ENCODE measurements at regions not wholly inside any gene's neighbourhood (a gene's known extent, or its start where the extent isn't known, plus 50 kb on each side); places are given as distances from the start of the nearest gene placed in this dataset.
"Not testable (repeated sequence)": the region's sequence is repeated elsewhere in the genome, so short reads cannot be mapped to it uniquely, and the experiment has no call there.

- H3K4me1 ChIP-seq (ENCODE audit: control insufficient read depth, insufficient read depth, low read length), result no peaks in the 10 kb centered on the region
- no peak overlapping the region for H3K4me3 ChIP-seq (ENCODE audit: low read length)
- WGBS, result 63% methylated on average over 1 of the region's 1 CpG
- no peak for ATAC-seq
- H3K27ac ChIP-seq (ENCODE audit: low read length), result no peak overlapping the region
- no peaks in the 10 kb centered on the region for H3K9me3 ChIP-seq (ENCODE audit: control insufficient read depth, low read length)
- no peaks in the 10 kb centered on the region for H3K27me3 ChIP-seq (ENCODE audit: control insufficient read depth, insufficient read depth)
- intact Hi-C loops (cut with DNase I), result no loop called here
- no peak for DNase-seq
These were observed 72.7 kb upstream of the NALF2 start for GRCh38 chrX:69431420-69431819.

GRCh38 chrX:69430785-69431184 lies 73.3 kb upstream of the NALF2 start:
- Histone ChIP-seq H3K9me3 (ENCODE audit: control insufficient read depth, low read length) (no peaks in the 10 kb centered on the region), H3K4me3 (ENCODE audit: low read length) (no peak overlapping the region), H3K27ac (ENCODE audit: low read length) (no peak overlapping the region), H3K4me1 (ENCODE audit: control insufficient read depth, insufficient read depth, low read length) (no peaks in the 10 kb centered on the region), H3K27me3 (ENCODE audit: control insufficient read depth, insufficient read depth) (no peaks in the 10 kb centered on the region)
- intact Hi-C loops (cut with DNase I), result no loop called here
- DNase-seq (no peak), ATAC-seq (peak; percentile 67 to 69)
- WGBS, result 37% methylated on average over 2 of the region's 2 CpGs

- DNase-seq (peak in 2 of 3 donors; percentile 37 to 40), ATAC-seq (peak in 1 of 2 donors; percentile 48)
- Histone ChIP-seq H3K27ac (ENCODE audit: low read length) (no peak overlapping the region), H3K9me3 (ENCODE audit: control insufficient read depth, low read length) (no peaks in the 10 kb centered on the region), H3K4me3 (ENCODE audit: low read length) (no peak overlapping the region), H3K27me3 (ENCODE audit: control insufficient read depth, insufficient read depth) (no peaks in the 10 kb centered on the region), H3K4me1 (ENCODE audit: control insufficient read depth, insufficient read depth, low read length) (no peaks in the 10 kb centered on the region)
- intact Hi-C loops (cut with DNase I), result loop anchor here in 1 of 4 donors (10.0 kb wide), 1 partner anchor 185 kb away; the partner anchor contains the start of gene EDA
- WGBS, result 33% methylated on average over 6 of the region's 6 CpGs
These were observed 74.6 kb upstream of the NALF2 start for GRCh38 chrX:69429339-69430015.

- intact Hi-C loops (cut with DNase I), result loop anchor here in 1 of 4 donors (10.0 kb wide), 1 partner anchor 187 kb away; the partner anchor contains the start of gene EDA
- no peak overlapping the region for H3K4me3 ChIP-seq (ENCODE audit: low read length)
- no peak for ATAC-seq
- no peaks in the 10 kb centered on the region for H3K9me3 ChIP-seq (ENCODE audit: control insufficient read depth, low read length)
- H3K4me1 ChIP-seq (ENCODE audit: control insufficient read depth, insufficient read depth, low read length), result no peaks in the 10 kb centered on the region
- H3K27ac ChIP-seq (ENCODE audit: low read length), result no peak overlapping the region
- no peak for DNase-seq
- no peaks in the 10 kb centered on the region for H3K27me3 ChIP-seq (ENCODE audit: control insufficient read depth, insufficient read depth)
- 27% methylated on average over 2 of the region's 2 CpGs for WGBS
These were observed 75.9 kb upstream of the NALF2 start for GRCh38 chrX:69428216-69428615.

- WGBS, result 35% methylated on average over 2 of the region's 2 CpGs
- H3K27ac ChIP-seq (ENCODE audit: low read length), result no peak overlapping the region
- no peak overlapping the region for H3K4me3 ChIP-seq (ENCODE audit: low read length)
- no peaks in the 10 kb centered on the region for H3K27me3 ChIP-seq (ENCODE audit: control insufficient read depth, insufficient read depth)
- intact Hi-C loops (cut with DNase I), result loop anchor here in 1 of 4 donors (10.0 kb wide), 1 partner anchor 190 kb away; the partner anchor contains the start of gene EDA
- H3K4me1 ChIP-seq (ENCODE audit: control insufficient read depth, insufficient read depth, low read length), result no peaks in the 10 kb centered on the region
- ATAC-seq (peak; percentile 11 to 29), DNase-seq (no peak)
- no peaks in the 10 kb centered on the region for H3K9me3 ChIP-seq (ENCODE audit: control insufficient read depth, low read length)
These were observed 79.2 kb upstream of the NALF2 start for GRCh38 chrX:69424910-69425309.

- Histone ChIP-seq H3K4me3 (ENCODE audit: low read length) (no peak overlapping the region), H3K27ac (ENCODE audit: low read length) (no peak overlapping the region), H3K9me3 (ENCODE audit: control insufficient read depth, low read length) (no peaks in the 10 kb centered on the region), H3K4me1 (ENCODE audit: control insufficient read depth, insufficient read depth, low read length) (no peaks in the 10 kb centered on the region), H3K27me3 (ENCODE audit: control insufficient read depth, insufficient read depth) (no peaks in the 10 kb centered on the region)
- intact Hi-C loops (cut with DNase I), result loop anchor here in 1 of 4 donors (10.0 kb wide), 1 partner anchor 191 kb away; the partner anchor contains the start of gene EDA
- DNase-seq (no peak), ATAC-seq (no peak)
These were observed 80.0 kb upstream of the NALF2 start for GRCh38 chrX:69424161-69424560.

GRCh38 chrX:69422208-69422607 lies 81.9 kb upstream of the NALF2 start:
- intact Hi-C loops (cut with DNase I), result loop anchor here in 1 of 4 donors (10.0 kb wide), 1 partner anchor 193 kb away; the partner anchor contains the start of gene EDA
- WGBS, result 98% methylated on average over 13 of the region's 19 CpGs

GRCh38 chrX:69415698-69416097 lies 88.4 kb upstream of the NALF2 start:
- 98% methylated on average over 1 of the region's 1 CpG for WGBS
- Histone ChIP-seq H3K9me3 (ENCODE audit: control insufficient read depth, low read length) (no peaks in the 10 kb centered on the region), H3K4me1 (ENCODE audit: control insufficient read depth, insufficient read depth, low read length) (no peaks in the 10 kb centered on the region), H3K4me3 (ENCODE audit: low read length) (no peak overlapping the region), H3K27ac (ENCODE audit: low read length) (no peak overlapping the region), H3K27me3 (ENCODE audit: control insufficient read depth, insufficient read depth) (no peaks in the 10 kb centered on the region)
- ATAC-seq, result no peak
- intact Hi-C loops (cut with DNase I), result no loop called here
- DNase-seq, result no peak

More at GRCh38 chrX:69422208-69422607, 81.9 kb upstream of the NALF2 start:
- not testable (repeated sequence) for ATAC-seq; H3K4me3 ChIP-seq (ENCODE audit: low read length); H3K9me3 ChIP-seq (ENCODE audit: control insufficient read depth, low read length); H3K27ac ChIP-seq (ENCODE audit: low read length); H3K4me1 ChIP-seq (ENCODE audit: control insufficient read depth, insufficient read depth, low read length); H3K27me3 ChIP-seq (ENCODE audit: control insufficient read depth, insufficient read depth)
- DNase-seq, result peak in 1 of 3 donors; percentile 61

GRCh38 chrX:69412661-69413060 lies 91.5 kb upstream of the NALF2 start:
- intact Hi-C loops (cut with DNase I), result no loop called here
- ATAC-seq (no peak), DNase-seq (no peak)
- no peaks in the 10 kb centered on the region for H3K4me1 ChIP-seq (ENCODE audit: control insufficient read depth, insufficient read depth, low read length)
- no peaks in the 10 kb centered on the region for H3K9me3 ChIP-seq (ENCODE audit: control insufficient read depth, low read length)
- H3K4me3 ChIP-seq (ENCODE audit: low read length), result no peak overlapping the region
- no peaks in the 10 kb centered on the region for H3K27me3 ChIP-seq (ENCODE audit: control insufficient read depth, insufficient read depth)
- H3K27ac ChIP-seq (ENCODE audit: low read length), result no peak overlapping the region
- 87% methylated on average over 3 of the region's 3 CpGs for WGBS

- no peak overlapping the region for H3K4me3 ChIP-seq (ENCODE audit: low read length)
- H3K27me3 ChIP-seq (ENCODE audit: control insufficient read depth, insufficient read depth), result no peaks in the 10 kb centered on the region
- H3K27ac ChIP-seq (ENCODE audit: low read length), result no peak overlapping the region
- intact Hi-C loops (cut with DNase I), result no loop called here
- ATAC-seq, result no peak
- no peaks in the 10 kb centered on the region for H3K4me1 ChIP-seq (ENCODE audit: control insufficient read depth, insufficient read depth, low read length)
- H3K9me3 ChIP-seq (ENCODE audit: control insufficient read depth, low read length), result no peaks in the 10 kb centered on the region
- no peak for DNase-seq
These were observed 105.2 kb upstream of the NALF2 start for GRCh38 chrX:69398881-69399280.

GRCh38 chrX:69396916-69397315 lies 107.2 kb upstream of the NALF2 start:
- DNase-seq (no peak), ATAC-seq (no peak)
- no peaks in the 10 kb centered on the region for H3K9me3 ChIP-seq (ENCODE audit: control insufficient read depth, low read length)
- 64% methylated on average over 4 of the region's 4 CpGs for WGBS
- H3K27me3 ChIP-seq (ENCODE audit: control insufficient read depth, insufficient read depth), result no peaks in the 10 kb centered on the region
- H3K27ac ChIP-seq (ENCODE audit: low read length), result no peak overlapping the region
- intact Hi-C loops (cut with DNase I), result no loop called here
- H3K4me1 ChIP-seq (ENCODE audit: control insufficient read depth, insufficient read depth, low read length), result no peaks in the 10 kb centered on the region
- no peak overlapping the region for H3K4me3 ChIP-seq (ENCODE audit: low read length)
